COLO668 (cell line): ENCODE measurements at regions not wholly inside any gene's neighbourhood (a gene's known extent, or its start where the extent isn't known, plus 50 kb on each side); places are given as distances from the start of the nearest gene placed in this dataset.

Experiments
- DNase-seq: peaks from one replicate; lab custom pipeline; 2025; ENCODE audit not compliant: unreplicated experiment; lab: John Stamatoyannopoulos, UW

DNA sequence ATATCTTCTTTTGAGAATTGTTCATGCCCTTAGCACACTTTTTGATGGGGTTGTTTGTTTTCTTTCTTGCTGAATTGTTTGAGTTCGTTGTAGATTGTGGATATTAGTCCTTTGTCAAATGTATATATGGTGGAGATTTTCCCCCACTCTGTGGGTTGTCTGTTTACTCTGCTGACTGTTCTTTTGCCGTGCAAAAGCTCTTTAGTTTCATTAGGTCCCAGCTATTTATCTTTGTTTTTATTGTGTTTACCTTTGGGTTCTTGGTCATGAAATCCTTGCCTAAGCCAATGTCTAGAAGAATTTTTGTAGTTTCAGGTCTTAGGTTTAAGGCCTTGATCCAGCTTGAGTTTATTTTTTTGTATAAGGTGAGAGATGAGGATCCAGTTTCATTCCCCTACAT lies 1372.6 kb upstream of the TENM3 start:
- no peak for DNase-seq

- no peak for DNase-seq
These were observed 1344.9 kb upstream of the TENM3 start for GRCh38 chr4:180898305-180898704.

DNA sequence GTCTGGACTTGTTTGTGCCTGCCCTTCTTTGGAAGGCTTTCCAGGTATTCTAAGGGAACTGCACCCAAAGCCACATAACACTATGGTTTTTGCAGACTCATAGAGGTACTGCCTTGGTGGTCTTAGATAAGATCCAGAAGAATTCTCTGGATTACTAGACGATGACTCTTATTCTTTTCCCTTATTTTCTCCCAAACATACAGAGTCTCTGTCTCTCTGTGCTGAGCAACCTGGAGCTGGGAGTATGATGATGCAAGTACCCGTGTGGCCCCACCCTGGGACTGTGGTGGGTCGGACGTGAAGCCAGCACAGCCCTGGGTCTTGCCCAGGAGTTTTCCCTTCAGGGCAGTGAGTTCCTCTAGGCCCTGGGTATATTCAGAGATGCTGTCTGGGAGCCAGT lies 1342.4 kb upstream of the TENM3 start:
- no peak for DNase-seq

DNA sequence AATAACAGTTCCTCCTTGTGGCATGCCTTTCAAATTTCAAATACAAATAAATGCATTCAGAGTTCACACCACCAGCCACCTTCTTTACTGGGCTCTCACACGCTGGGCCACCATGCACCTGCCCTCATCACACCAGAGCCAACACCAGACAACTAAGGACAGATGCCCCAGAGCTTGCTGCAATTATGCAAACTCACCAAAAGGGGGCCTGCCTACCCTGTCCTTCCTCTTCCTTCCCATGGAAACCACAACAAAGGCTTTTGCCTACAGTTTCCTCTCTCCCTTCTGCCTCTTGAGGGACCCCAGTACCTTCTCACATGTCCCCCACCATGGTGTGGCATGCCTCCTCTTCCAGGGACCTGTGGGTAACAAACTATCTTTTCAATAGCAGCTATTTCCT lies 1333.9 kb upstream of the TENM3 start:
- DNase-seq, result no peak

DNA sequence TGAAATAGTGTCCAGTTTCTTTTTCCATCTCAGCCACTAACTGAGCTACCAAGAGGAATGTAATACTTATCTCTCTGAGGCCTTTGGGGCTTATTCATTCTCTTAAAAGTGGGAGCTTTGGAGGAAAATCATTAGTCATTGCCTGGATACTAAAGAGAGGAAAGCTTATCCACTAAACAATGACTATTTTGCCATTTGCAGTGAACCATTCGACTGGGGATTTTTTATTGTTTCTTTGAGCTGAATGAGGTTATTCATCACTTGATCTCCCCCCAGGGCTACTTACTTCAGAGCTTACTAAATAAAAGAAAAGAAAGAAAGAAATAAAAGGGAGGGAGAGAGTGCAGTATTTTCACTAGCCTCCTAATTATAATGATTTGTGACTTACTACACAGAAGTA lies 1329.5 kb upstream of the TENM3 start:
- no peak for DNase-seq

DNA sequence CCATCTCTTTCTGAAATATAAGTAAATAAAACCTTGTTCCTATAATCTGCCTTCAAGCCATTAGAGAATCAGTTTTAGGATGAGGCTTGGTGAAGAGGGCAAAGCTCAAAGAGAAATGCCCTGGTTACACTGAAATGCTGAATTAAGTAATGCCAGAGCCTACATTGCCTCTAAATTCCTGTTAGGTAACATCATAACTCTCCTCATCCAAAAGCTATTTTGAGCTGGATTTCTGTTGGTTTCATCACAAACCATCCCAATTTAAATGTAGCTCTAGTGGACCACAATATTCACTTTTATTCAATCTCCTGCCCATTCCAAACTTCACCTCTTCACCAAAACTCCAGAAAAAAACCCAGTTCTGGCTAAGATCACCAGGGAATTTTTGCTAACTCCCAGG lies 1319.7 kb upstream of the TENM3 start:
- DNase-seq, result no peak

DNA sequence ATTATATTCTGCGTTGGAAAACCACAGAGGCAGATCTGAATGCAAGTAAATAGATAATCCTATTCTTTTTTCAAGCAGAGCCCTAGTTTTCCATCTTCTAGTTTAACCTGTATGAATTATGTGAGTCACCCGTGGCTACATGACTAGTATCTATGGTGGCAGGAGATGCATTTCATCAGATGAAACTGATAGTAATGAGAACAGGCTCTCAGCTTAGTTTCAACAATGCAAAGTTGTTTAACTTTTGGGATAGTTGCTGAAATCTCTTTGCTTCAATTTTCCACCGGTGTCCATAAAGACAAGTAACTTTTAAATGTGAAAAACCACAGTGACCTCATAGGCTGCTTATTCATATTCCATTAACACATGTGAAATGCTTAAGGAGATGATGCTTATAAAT lies 1317.4 kb upstream of the TENM3 start:
- DNase-seq, result no peak

GRCh38 chr4:180926277-180926676 lies 1316.9 kb upstream of the TENM3 start:
- DNase-seq, result no peak

- DNase-seq, result no peak
These were observed 1310.7 kb upstream of the TENM3 start for GRCh38 chr4:180932370-180933001.

GRCh38 chr4:180937083-180937482 lies 1306.1 kb upstream of the TENM3 start:
- no peak for DNase-seq

DNA sequence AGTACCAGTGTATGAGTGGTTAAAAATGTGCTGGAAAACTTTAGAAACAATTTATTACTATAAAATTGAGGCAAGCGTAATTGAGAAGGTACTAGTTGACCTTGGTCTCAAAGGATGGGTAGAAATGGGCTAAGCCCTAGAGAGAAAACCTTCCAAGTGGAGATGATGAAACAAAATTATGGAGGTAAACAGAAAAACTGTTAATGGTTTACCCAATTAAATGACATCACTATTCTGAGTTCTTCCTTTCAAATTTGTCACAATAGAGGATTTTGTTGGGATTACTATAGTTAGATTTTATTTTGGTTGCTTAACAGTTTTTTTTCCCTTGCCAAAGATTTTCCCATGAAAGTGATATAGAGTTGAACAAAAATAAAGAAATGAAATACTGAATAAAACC lies 1302.5 kb upstream of the TENM3 start:
- no peak for DNase-seq

DNA sequence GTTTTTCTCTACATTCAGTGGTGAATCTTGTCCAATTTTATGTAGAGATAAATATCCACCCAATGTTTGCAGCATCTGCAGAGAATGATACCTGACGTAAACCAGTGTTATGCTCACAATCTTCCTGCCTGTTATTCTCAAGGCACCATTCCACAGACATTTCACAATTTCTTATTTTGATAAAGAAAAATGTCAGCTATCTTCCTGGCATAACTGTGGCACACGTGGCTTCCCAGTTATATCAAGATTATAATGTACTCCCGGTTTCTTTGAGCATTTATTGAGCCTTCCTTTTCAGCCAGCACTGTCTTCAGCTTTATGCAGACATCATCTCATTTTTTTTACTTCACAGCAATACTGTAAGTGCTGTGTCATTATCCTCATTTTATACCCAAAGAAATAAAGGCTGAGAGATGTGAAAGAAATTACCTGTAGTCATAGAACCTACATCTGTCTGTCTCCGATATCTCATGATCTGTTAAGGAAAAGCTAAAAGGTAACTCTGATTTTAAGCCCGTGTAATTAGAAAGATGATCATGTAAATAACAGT lies 1300.8 kb upstream of the TENM3 start:
- no peak for DNase-seq

- DNase-seq, result no peak
These were observed 1297.0 kb upstream of the TENM3 start for GRCh38 chr4:180946188-180946587.

DNA sequence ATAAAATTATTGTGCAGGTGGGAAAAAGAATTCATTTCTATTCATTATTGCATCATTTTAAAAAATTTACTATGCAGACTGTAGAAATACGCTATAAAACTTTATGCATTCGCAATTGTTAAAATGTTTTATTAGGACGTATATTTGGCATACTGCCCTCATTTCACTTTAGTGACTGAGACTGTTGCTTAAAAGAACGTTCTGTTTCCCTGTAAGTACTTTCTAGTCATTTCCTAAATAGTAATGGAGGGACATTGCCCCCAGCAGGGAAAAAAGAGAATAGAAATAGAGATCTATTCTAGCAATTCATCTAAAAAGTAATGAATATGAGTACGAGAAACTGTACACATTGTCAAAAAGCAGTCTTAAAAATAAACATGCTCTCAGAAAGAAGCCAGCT lies 1295.8 kb upstream of the TENM3 start:
- DNase-seq, result no peak

DNA sequence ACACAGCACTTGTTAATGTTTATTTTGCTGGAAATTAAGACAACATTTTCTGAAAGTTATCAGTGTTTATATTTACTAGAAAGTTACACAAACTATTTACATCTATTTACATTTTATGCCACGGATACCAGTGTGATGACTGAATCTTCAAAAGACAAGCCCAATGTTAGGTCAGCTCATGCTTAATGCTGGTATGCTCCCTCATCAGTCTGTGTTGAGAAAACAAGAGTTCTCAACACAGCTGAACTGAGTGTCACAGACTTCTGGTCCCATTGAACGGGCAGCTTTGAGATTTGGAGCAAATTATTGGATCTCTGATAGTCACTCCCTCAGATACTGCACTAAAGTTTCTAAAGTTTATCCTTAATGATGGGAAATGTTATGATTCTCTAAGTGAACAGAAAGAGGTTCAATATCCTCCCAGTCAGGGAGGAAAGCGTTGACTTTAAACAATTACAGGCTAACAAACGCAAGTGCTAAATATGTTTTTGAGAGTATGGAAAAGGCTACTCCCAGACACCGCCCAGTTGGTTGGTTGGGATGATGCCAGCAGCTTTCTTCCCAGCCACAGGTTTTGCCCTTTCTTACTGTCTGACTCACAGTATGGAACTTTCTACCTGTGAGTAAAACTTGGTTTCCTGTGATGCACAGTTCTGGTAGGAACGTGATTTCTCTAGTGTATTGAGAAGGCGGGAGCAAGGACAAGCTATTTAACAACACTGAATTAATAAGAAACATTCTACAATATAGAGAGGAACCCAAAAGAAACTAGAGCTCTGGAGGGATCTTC lies 1293.6 kb upstream of the TENM3 start:
- DNase-seq, result no peak

GRCh38 chr4:180950377-180950776 lies 1292.8 kb upstream of the TENM3 start:
- no peak for DNase-seq

DNA sequence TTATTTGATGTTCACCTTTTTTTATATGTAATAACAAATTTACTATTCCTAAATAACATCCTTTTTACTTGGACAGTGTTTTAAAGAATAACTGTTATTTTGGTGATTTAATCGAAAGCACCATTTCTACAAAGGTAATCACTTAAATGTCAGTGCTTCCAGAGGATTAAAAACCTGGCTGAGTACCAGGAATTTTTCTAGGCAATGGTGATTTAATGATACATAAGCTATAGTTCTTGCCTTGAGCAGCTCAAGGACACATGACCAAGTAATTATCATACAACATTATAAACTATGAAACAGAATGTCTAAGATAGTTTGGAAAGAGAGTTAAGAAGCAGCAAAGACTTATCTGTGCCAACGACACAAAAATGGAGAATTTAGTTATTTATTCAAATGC lies 1291.9 kb upstream of the TENM3 start:
- DNase-seq, result no peak

DNA sequence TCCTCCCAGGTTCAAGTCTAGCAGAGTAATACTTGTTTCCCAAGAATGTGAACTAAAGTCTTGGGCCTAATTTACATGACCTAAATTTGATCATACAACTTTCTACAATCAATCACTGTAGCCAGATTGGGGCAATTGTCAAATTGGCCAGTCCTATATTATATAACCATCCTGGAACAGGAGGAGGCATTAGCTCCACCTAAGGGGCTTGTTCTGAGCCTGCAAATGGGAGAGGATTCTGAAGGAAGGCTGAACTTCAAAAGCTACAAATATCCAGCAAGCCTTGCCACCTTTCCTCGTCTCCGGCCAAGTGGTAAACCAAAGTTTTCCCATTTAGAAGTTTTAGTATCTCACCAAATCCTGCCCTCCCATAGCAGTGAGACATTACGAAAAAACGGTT lies 1289.6 kb upstream of the TENM3 start:
- DNase-seq, result no peak

DNA sequence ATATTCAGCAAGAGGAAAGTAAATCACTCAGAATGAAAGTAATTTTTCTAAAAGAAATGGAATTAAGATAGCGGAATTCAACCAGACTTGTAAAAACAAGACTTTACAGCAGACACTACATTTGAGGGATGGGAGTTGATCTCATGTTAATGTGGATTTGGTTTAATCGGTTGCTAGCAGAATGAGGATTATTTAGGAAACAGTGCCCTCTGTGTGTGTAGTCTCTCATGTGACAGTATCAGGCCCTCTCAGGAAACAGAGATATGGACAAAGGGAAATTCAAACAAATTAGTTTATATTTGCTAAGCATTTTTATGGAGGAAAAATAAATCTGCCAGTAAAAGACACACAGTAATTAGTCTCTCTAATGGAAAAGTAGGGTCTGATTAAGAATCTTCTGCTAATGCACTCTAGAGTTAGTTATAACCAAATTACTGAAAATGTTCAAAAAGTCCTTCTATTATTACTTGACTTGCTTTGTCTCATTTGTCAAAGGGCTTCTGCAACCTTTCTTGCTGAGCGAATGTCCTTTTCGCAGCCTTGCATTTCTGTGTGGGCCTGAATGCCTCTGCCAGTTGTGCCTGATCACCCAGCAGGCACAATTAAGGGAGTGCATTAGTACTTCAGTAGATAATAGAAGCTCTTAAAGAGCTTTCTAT lies 1282.3 kb upstream of the TENM3 start:
- DNase-seq, result no peak

DNA sequence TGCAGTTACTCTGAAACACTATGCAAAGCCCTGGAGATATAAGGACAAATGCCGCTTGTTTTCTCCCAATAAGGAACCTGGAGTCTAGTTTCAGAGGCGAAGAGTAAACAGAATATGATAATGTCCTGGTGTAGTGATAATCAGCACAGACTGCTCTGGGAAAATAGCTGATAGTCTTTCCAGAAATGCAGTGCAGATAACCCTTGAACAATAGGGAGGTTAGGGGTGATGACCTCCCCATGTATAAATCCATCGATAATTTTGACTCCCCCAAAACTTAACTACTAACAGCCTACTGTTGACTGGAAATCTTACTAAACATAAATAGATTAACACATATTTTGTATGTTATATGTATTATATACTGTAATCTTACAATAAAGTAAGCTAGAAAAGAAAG lies 1280.9 kb upstream of the TENM3 start:
- DNase-seq, result no peak

- DNase-seq, result no peak
These were observed 1276.9 kb upstream of the TENM3 start for GRCh38 chr4:180966312-180966711.

- DNase-seq, result no peak
These were observed 1275.3 kb upstream of the TENM3 start for GRCh38 chr4:180967936-180968335.
